K562 (cell line): ENCODE measurements at regions not wholly inside any gene's neighbourhood (a gene's known extent, or its start where the extent isn't known, plus 50 kb on each side); places are given as distances from the start of the nearest gene placed in this dataset.

Experiments
- ATAC-seq: fragments of 200-7000 bp; cut with Tn5 transposase; 3 replicates; pipeline ENCODE4 v1.9.1; 2020; ENCODE audit warnings: moderate library complexity
- BruUV-seq: library from RNA; stranded (reverse); fragments of 400-500 nt; replicated peaks from 2 replicates; lab custom pipeline; 2021; lab: Mats Ljungman, UMichigan
- CTCF ChIA-PET: fragments of 300-600 bp; formaldehyde crosslinking; extraction: SDS; loops from one replicate; lab custom pipeline; 2021; ENCODE audit warnings: low intra/inter-chr PET ratio; lab: Yijun Ruan, JAX
- POLR2A ChIA-PET: fragments of 300-600, 350-650 bp; sonication (Branson Sonifier 250); formaldehyde crosslinking; extraction: SDS; loops from one replicate; lab custom pipeline; 2021; ENCODE audit warnings: antibody characterized with exemption, inconsistent platforms; lab: Yijun Ruan, JAX
- DNase-seq, 4 experiments: peaks; one replicate each; pipeline versions ENCODE4 v3.0.0 to v3.0.0-alpha.2; 2011 to 2018; ENCODE audit warnings: low spot score in 3 of 4, mixed read lengths in 3 of 4; ENCODE audit errors: extremely low read depth in 1 of 4
- FAIRE-seq: peaks from 2 replicates; lab custom pipeline; 2011; peaks lifted over from hg19 to GRCh38; lab: Jason Lieb, UNC
- H2AFZ ChIP-seq: 2 replicates; pipeline ENCODE4 v1.6.0; 2011; ENCODE audit warnings: low read depth, low read length, control low read depth, inconsistent platforms
- H3K27ac ChIP-seq: fragments of 200-600 bp; 3 replicates; pipeline ENCODE4 v1.8.0; 2011; ENCODE audit warnings: low read depth, mild to moderate bottlenecking, control low read depth, inconsistent platforms, low read length, moderate library complexity, mixed read lengths; ENCODE audit errors: extremely low read depth
- H3K27me3 ChIP-seq, 2 experiments: fragments of 300-600 bp in 1 of 2; 2 replicates in 1 of 2; 3 replicates in 1 of 2; pipeline versions ENCODE4 v1.6.0 to v1.8.0; 2011; ENCODE audit warnings: inconsistent platforms in 2 of 2, low read length in 2 of 2, mild to moderate bottlenecking in 1 of 2, mixed read lengths in 1 of 2, moderate library complexity in 1 of 2; ENCODE audit not compliant: control insufficient read depth in 2 of 2, insufficient read depth in 2 of 2
- H3K36me3 ChIP-seq: fragments of 300-600 bp; 3 replicates; pipeline ENCODE4 v1.8.0; 2011; ENCODE audit warnings: mild to moderate bottlenecking, low read length, inconsistent platforms; ENCODE audit not compliant: control insufficient read depth, insufficient read depth
- H3K4me1 ChIP-seq, 2 experiments: fragments of 200-600 bp in 1 of 2; replicated peaks in 1 of 2; 2 replicates in 1 of 2; 3 replicates in 1 of 2; pipeline versions ENCODE4 v1.5.1 to v1.8.0; 2011; ENCODE audit warnings: inconsistent platforms in 2 of 2, low read length in 2 of 2, mild to moderate bottlenecking in 1 of 2, mixed read lengths in 1 of 2, moderate library complexity in 1 of 2; ENCODE audit not compliant: control insufficient read depth in 2 of 2, insufficient read depth in 2 of 2
- H3K4me2 ChIP-seq: 2 replicates; pipeline ENCODE4 v1.6.1; 2011; ENCODE audit warnings: low read length, control low read depth, inconsistent platforms, mixed read lengths; ENCODE audit not compliant: insufficient read depth
- H3K4me3 ChIP-seq: fragments of 200-600 bp; sonication (generic), shearing (Covaris generic); 2 replicates; pipeline ENCODE4 v1.5.1; 2016; ENCODE audit warnings: control low read depth, inconsistent platforms
- H3K79me2 ChIP-seq: fragments of 200-600 bp; 3 replicates; pipeline ENCODE4 v1.8.0; 2011; ENCODE audit warnings: low read length, inconsistent platforms; ENCODE audit not compliant: control insufficient read depth, insufficient read depth
- H3K9ac ChIP-seq, 2 experiments: 2 replicates each; pipeline versions ENCODE4 v1.6.0 to v1.6.1; 2011; ENCODE audit warnings: low read depth in 2 of 2, low read length in 2 of 2, control low read depth in 1 of 2, inconsistent platforms in 1 of 2, mild to moderate bottlenecking in 1 of 2, mixed read lengths in 1 of 2; ENCODE audit not compliant: insufficient read depth in 1 of 2
- H3K9me1 ChIP-seq: one replicate; pipeline ENCODE4 v1.6.0; 2011; ENCODE audit warnings: inconsistent platforms, mild to moderate bottlenecking, low read length, moderate library complexity; ENCODE audit not compliant: control insufficient read depth, insufficient read depth
- H3K9me3 ChIP-seq: replicated peaks from 2 replicates; pipeline ENCODE4 v1.5.1; 2011; ENCODE audit warnings: low read depth, low read length, inconsistent platforms; ENCODE audit not compliant: control insufficient read depth, insufficient read depth
- H4K20me1 ChIP-seq: replicated peaks from 2 replicates; pipeline ENCODE4 v1.6.1; 2011; ENCODE audit warnings: low read length, inconsistent platforms, mixed read lengths; ENCODE audit not compliant: control insufficient read depth, insufficient read depth
- ETS2 ChIP-seq: IDR thresholded peaks from 2 replicates; pipeline ENCODE4 v1.6.1; 2016; ENCODE audit warnings: borderline replicate concordance, missing genetic modification characterization, mild to moderate bottlenecking, moderate library complexity, missing compliant biosample characterization; ENCODE audit not compliant: poor library complexity, severe bottlenecking
- HCFC1 ChIP-seq: IDR thresholded peaks from 2 replicates; pipeline ENCODE4 v1.6.1; 2012; ENCODE audit warnings: low read depth, low read length, improper control_type of control experiment
- LEF1 ChIP-seq: fragments of 450-650 bp; IDR thresholded peaks from 2 replicates; pipeline ENCODE4 v1.6.1; 2016; ENCODE audit warnings: mild to moderate bottlenecking
- NBN ChIP-seq: fragments of 450-650 bp; IDR thresholded peaks from 2 replicates; pipeline ENCODE4 v1.6.1; 2016; ENCODE audit warnings: low read depth, mild to moderate bottlenecking
- ZFP1 ChIP-seq: fragments of 450-650 bp; formaldehyde crosslinking; IDR thresholded peaks from 2 replicates; pipeline ENCODE4 v1.4.0; 2020; ENCODE audit warnings: mild to moderate bottlenecking, mixed read lengths
- ZFP30 ChIP-seq: fragments of 250-450 bp; sonication (Bioruptor Pico); IDR thresholded peaks from 2 replicates; pipeline ENCODE4 v1.8.0; 2022; ENCODE audit warnings: moderate library complexity, mild to moderate bottlenecking, inconsistent platforms, borderline replicate concordance
- WGBS: fragments of 100-300 bp; shearing (Covaris generic); methylation state at CpG from one replicate; pipeline ENCODE4 v1.1.6; 2016; ENCODE audit warnings: low coverage, mixed read lengths; ENCODE audit not compliant: insufficient coverage; ENCODE audit errors: missing lambda C conversion rate; 5-methylcytosine and 5-hydroxymethylcytosine counted together
- in situ Hi-C: fragments of 300-500 bp; cut with MboI; formaldehyde crosslinking; loops from 4 replicates; pipeline ENCODE4 v1.15.0; 2018; ENCODE audit warnings: inconsistent platforms, mixed read lengths
- intact Hi-C: fragments of 100-400 bp; cut with micrococcal nuclease; formaldehyde crosslinking; loops from 2 replicates; pipeline ENCODE4 v1.14.2; 2022

GRCh38 chr13:78147905-78148304 lies 229.3 kb upstream of the EDNRB start (continued):
- no peak for TF ChIP-seq ZFP1 (CRISPR knock-in tag)
- no peak for TF ChIP-seq LEF1
- TF ChIP-seq ZFP30 (CRISPR knock-in tag), result no peak
- no peak for TF ChIP-seq ETS2

DNA sequence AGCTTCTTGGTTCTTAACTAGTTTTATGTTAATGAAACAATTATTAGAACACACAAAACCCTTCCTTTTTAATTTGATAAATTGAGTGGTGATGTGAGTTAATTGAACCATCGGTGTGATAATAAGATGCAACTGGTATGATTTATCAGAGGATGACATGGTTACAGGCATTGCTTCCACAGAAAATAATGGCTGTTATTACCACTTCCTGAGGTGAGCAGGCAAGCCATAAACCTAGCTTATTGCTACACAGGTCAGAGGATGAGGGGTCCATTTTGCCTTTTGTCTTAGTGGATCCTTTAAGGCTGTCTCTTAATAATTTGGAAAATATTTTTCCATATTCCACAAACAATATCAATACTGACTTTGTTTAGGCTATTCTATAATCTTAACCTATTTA lies 226.6 kb upstream of the EDNRB start:
- no peak overlapping the region for H2AFZ ChIP-seq
- no peaks in the 10 kb centered on the region for H4K20me1 ChIP-seq
- no peaks in the 10 kb centered on the region for H3K4me1 ChIP-seq
- H3K4me3 ChIP-seq, result no peak overlapping the region
- TF ChIP-seq HCFC1, result no peak
- TF ChIP-seq NBN, result no peak
- in situ Hi-C loops, result loop anchor here (25.0 kb wide), 1 partner anchor 842 kb away; no protein-coding TSS in a partner anchor
- POLR2A ChIA-PET, result no interaction called here
- no peak overlapping the region for H3K4me2 ChIP-seq
- H3K79me2 ChIP-seq, result no peaks in the 10 kb centered on the region
- no peaks in the 10 kb centered on the region for H3K36me3 ChIP-seq
- H3K9ac ChIP-seq, result no peak overlapping the region
- 0% methylated on average over 1 of the region's 1 CpG for WGBS
- no TSS peak for BruUV-seq
- H3K27me3 ChIP-seq, result no peaks in the 10 kb centered on the region
- DNase-seq (no peak), FAIRE-seq (no peak), ATAC-seq (no peak)
- CTCF ChIA-PET, result no interaction called here
- intact Hi-C loops, result no loop called here
- no peaks in the 10 kb centered on the region for H3K9me3 ChIP-seq
- H3K9me1 ChIP-seq, result no peaks in the 10 kb centered on the region
- H3K27ac ChIP-seq, result no peak overlapping the region
